CD4-positive, alpha-beta T cell treated with Interleukin-1 beta for 1 hour (primary cell): ENCODE measurements at regions not wholly inside any gene's neighbourhood (a gene's known extent, or its start where the extent isn't known, plus 50 kb on each side); places are given as distances from the start of the nearest gene placed in this dataset.

ENCODE experiments used
- DNase-seq, 2 donors: peaks; one replicate each; pipeline ENCODE4 v3.0.0-alpha.2; 2020 to 2022

GRCh38 chr10:111204838-111205237 lies 128.0 kb downstream of the ADRA2A start:
- no peak for DNase-seq

- no peak for DNase-seq
These were observed 129.7 kb downstream of the ADRA2A start for GRCh38 chr10:111206521-111206920.

GRCh38 chr10:111207500-111207899 lies 130.7 kb downstream of the ADRA2A start:
- no peak for DNase-seq

GRCh38 chr10:111208951-111209350 lies 132.1 kb downstream of the ADRA2A start:
- DNase-seq, result no peak

- no peak for DNase-seq
These were observed 132.9 kb downstream of the ADRA2A start for GRCh38 chr10:111209692-111210091.

GRCh38 chr10:111211241-111211640 lies 134.4 kb downstream of the ADRA2A start:
- DNase-seq, result no peak

- DNase-seq, result no peak
These were observed 134.9 kb downstream of the ADRA2A start for GRCh38 chr10:111211706-111212105.

GRCh38 chr10:111221682-111222480 lies 145.1 kb downstream of the ADRA2A start:
- DNase-seq, result no peak

- DNase-seq, result no peak
These were observed 146.1 kb downstream of the ADRA2A start for GRCh38 chr10:111222961-111223360.

- no peak for DNase-seq
These were observed 154.9 kb downstream of the ADRA2A start for GRCh38 chr10:111231779-111232178.

- DNase-seq, result no peak
These were observed 156.6 kb downstream of the ADRA2A start for GRCh38 chr10:111233439-111233838.

GRCh38 chr10:111234234-111234913 lies 157.5 kb downstream of the ADRA2A start:
- DNase-seq, result no peak

- no peak for DNase-seq
These were observed 158.1 kb downstream of the ADRA2A start for GRCh38 chr10:111234914-111235302.

- DNase-seq, result no peak
These were observed 163.5 kb downstream of the ADRA2A start for GRCh38 chr10:111240348-111240747.

GRCh38 chr10:111243126-111243525 lies 166.3 kb downstream of the ADRA2A start:
- DNase-seq, result no peak

GRCh38 chr10:111246136-111246535 lies 169.3 kb downstream of the ADRA2A start:
- DNase-seq, result no peak

GRCh38 chr10:111246814-111247452 lies 170.1 kb downstream of the ADRA2A start:
- DNase-seq, result no peak

- no peak for DNase-seq
These were observed 171.1 kb downstream of the ADRA2A start for GRCh38 chr10:111247781-111248389.

GRCh38 chr10:111249925-111250324 lies 173.1 kb downstream of the ADRA2A start:
- no peak for DNase-seq

- DNase-seq, result no peak
These were observed 184.3 kb downstream of the ADRA2A start for GRCh38 chr10:111261081-111261615.

GRCh38 chr10:111265341-111265740 lies 188.5 kb downstream of the ADRA2A start:
- no peak for DNase-seq

GRCh38 chr10:111266165-111266564 lies 189.3 kb downstream of the ADRA2A start:
- DNase-seq, result no peak

- no peak for DNase-seq
These were observed 190.8 kb downstream of the ADRA2A start for GRCh38 chr10:111267673-111268072.
